ENCODE measurements at regions not wholly inside any gene's neighbourhood (a gene's known extent, or its start where the extent isn't known, plus 50 kb on each side); places are given as distances from the start of the nearest gene placed in this dataset.

DNA sequence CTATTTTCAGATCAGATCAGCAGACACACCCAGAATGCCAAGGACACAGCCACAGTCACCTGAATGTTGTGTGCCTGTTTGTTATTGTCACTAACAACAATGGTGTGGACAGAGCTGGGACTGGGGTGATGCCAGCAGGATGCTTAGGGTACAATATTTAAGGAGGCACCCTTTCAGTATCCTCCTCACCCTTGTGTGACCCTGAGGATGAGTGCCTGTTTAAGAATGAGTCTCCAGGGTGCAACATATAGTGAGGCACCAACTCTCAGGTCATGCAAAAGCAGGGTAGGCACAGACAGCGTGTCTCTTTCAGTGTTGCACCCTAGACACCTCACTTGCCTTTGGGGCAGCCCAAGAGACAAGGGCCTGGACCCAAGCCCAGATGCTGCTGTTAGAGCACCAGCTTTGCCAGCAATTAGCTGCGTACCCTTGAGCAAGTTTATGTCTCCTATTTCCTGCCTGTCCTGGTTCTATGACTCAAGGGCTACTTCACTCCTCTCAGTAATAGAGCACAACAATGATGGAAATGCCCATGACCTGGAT is 122.6 kb downstream of the AQP9 start:
- ATAC-seq (ENCODE audit: low FRiP score) = no peak
- TF ChIP-seq, protein P1, sequence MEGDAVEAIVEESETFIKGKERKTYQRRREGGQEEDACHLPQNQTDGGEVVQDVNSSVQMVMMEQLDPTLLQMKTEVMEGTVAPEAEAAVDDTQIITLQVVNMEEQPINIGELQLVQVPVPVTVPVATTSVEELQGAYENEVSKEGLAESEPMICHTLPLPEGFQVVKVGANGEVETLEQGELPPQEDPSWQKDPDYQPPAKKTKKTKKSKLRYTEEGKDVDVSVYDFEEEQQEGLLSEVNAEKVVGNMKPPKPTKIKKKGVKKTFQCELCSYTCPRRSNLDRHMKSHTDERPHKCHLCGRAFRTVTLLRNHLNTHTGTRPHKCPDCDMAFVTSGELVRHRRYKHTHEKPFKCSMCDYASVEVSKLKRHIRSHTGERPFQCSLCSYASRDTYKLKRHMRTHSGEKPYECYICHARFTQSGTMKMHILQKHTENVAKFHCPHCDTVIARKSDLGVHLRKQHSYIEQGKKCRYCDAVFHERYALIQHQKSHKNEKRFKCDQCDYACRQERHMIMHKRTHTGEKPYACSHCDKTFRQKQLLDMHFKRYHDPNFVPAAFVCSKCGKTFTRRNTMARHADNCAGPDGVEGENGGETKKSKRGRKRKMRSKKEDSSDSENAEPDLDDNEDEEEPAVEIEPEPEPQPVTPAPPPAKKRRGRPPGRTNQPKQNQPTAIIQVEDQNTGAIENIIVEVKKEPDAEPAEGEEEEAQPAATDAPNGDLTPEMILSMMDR (IDR thresholded peaks at IDR 0.05) = no peak
- no peak for DNase-seq (ENCODE audit: low spot score)

DNA sequence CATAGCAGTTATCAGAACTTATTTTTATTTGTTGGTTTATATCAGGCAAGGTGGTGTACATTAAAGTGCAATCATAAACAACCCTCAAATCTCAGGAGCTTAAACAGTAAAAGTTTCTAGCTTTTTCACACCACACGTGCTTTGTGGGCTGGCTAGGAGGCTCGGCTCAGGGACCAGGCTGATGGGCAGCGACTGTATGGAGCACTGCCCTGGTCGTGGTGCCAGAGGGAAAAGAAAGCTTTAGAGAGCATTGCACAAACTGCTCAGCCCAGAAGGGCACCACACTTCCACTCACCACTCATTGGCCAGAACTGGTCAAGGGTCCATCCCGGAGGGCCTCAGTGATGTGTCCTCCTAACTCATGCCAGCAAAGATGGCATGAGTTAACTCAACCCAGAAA is 123.2 kb downstream of the AQP9 start:
- TF ChIP-seq, protein P1 (IDR thresholded peaks at IDR 0.05) = no peak
- DNase-seq (ENCODE audit: low spot score) (no peak), ATAC-seq (ENCODE audit: low FRiP score) (no peak)

DNA sequence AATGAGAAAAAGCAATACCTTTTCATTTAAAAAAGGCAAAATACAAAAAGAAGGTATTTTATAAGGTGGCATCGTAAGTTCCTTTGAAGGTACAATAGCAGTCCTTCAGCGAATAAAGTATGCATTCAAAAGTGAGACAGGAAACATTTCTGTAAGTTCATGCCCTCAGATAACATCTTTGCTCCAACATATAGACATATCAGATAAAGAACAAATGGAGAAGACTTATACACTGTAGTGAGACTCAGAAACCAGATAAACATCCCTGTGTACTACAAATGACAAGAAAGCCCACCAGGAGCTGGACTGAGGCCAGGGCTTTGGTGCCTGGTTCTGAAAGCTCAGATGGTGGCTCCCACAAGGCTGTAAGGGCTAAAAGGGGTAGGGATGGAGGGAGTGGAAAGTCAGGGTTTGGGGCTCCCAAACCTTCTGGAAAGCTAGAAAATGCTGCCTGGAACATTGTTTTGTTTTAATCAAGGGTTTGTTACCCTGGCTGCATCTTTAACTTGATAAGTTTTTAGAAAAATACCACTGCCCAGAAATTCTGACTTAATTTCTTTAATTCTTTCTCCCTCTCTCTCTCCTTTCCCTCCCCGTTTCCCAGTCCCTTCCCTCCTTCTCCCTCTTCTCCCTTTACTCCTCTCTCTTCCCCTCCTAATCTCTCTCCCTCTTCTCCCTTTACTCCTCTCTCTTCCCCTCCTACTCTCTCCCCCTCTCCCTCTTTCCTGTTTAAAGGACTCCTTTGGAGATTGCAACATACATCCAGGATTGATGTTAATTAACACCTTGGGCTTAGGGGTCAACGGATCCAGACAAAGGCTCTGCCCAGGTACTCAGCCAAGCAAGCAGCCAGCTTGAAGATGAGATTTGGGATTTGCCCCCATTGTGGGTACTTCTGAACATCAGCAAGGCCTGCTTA is 126.1 kb downstream of the AQP9 start:
- TF ChIP-seq, protein P1 (IDR thresholded peaks at IDR 0.05) = no peak
- ATAC-seq (ENCODE audit: low FRiP score) (no peak), DNase-seq (ENCODE audit: low spot score) (no peak)

DNA sequence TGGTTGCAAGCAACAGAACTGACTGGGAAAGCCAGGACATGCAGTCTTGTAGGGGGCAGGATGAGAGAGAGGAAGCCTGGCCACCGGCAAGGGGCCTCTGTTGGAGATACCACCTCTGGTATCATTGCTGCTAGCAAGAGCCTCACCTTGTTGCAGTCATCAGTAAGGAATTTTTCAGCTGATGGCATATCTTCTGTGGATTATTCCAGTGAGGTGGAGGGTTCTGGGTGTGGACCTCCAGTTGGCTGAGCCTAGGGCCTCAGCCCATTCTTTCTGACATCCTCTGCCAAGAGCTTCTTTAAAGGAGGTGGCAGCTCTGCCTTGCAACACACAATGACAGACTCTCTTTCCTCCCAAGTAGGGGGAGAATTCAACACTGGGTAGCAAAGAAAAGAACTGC is 128.9 kb downstream of the AQP9 start:
- ATAC-seq (ENCODE audit: low FRiP score) (no peak), DNase-seq (ENCODE audit: low spot score) (no peak)
- TF ChIP-seq, protein P1 (IDR thresholded peaks at IDR 0.05) = no peak

DNA sequence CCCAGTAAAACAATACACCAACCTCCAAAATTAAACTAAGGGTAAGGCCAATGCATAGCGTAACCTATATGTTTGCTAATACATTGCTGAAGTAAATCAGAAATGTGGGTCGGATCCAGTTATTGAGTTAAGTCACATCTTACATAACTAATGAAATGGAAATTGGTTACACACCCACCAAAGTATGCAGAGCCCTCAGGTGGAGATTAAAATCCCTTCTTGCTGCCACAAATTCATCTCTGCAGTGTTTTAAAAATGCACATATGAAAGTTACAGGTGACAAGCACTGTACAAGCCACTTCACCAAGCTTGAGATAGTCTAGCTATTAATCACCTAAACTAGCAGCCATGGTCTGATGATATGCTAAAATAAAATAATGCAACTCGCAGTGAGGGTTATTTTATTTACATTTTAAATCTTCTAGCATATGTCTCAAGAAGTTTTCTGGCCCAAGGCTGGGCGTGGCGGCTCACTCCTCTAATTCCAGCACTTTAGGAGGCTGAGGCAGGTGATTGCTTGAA is 130.6 kb downstream of the AQP9 start:
- TF ChIP-seq, protein P1 (IDR thresholded peaks at IDR 0.05) = no peak
- DNase-seq (ENCODE audit: low spot score) = no peak
- ATAC-seq (ENCODE audit: low FRiP score) = no peak

DNA sequence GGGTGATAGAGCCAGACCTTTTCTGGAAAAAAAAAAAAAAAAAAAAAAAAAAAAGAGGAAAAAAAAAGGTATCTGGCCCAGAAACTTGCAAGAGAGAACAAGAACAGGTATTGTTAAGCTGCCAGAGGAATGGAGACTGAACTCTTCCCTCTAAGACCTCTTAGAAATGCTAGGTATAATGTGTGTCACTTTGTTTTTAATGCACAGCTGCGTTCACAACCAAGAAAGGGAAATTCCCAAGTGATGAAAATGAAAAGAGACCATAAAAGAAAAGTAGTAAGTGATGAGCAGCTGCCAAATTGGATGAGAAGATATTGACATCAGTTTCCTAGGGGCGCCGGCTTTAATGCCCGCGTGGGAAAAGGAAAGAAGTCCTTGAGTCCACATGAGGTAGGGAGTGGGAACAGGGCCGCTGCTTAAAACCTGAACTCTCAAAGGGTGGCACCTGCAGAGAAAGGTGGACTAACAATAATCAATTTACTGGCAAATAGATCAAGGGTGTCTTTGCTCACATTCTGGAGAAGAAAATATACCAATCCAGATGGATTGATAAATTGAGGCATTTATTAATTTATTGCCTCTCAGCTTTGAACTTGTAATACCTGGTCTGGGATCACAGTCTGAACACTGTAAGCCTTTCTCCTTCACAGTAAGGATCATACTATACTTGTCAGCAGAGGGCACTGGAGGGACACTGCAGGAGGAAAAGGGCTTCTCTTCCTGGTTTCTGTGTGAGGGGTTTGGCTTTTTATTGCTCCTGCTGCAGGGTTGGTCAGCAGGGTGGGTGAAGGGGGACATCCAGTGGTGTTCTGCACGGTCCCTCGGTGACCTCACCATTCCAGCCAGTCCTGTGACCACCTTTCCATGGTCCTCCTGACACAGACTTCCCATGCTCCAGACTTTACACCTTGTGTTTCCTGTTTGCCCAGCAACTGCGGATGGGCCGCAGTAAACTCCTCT is 131.6 kb downstream of the AQP9 start:
- TF ChIP-seq, protein P1 (IDR thresholded peaks at IDR 0.05) = no peak
- DNase-seq (ENCODE audit: low spot score) = no peak
- ATAC-seq (ENCODE audit: low FRiP score) = no peak
